ENCODE measurements at regions not wholly inside any gene's neighbourhood (a gene's known extent, or its start where the extent isn't known, plus 50 kb on each side); places are given as distances from the start of the nearest gene placed in this dataset.

- no peak for DNase-seq
Observed at GRCh38 chr5:3032513-3032912, 281.0 kb upstream of the IRX2 start.

- DNase-seq = no peak
Observed at GRCh38 chr5:3031733-3032378, 280.4 kb upstream of the IRX2 start.

GRCh38 chr5:3030511-3031165, 279.2 kb upstream of the IRX2 start:
- no peak for DNase-seq

- DNase-seq = no peak
Observed at GRCh38 chr5:3029396-3029795, 277.9 kb upstream of the IRX2 start.

GRCh38 chr5:3027866-3028635, 276.6 kb upstream of the IRX2 start:
- no peak for DNase-seq

GRCh38 chr5:3027185-3027865, 275.8 kb upstream of the IRX2 start:
- no peak for DNase-seq

GRCh38 chr5:3026651-3027050, 275.2 kb upstream of the IRX2 start:
- no peak for DNase-seq

- no peak for DNase-seq
Observed at GRCh38 chr5:3026099-3026498, 274.6 kb upstream of the IRX2 start.

- no peak for DNase-seq
Observed at GRCh38 chr5:3025392-3025791, 273.9 kb upstream of the IRX2 start.

GRCh38 chr5:3024976-3025375, 273.5 kb upstream of the IRX2 start:
- no peak for DNase-seq

GRCh38 chr5:3024554-3024953, 273.1 kb upstream of the IRX2 start:
- DNase-seq = no peak

- no peak for DNase-seq
Observed at GRCh38 chr5:3024126-3024525, 272.6 kb upstream of the IRX2 start.

- DNase-seq = no peak
Observed at GRCh38 chr5:3023656-3024055, 272.2 kb upstream of the IRX2 start.

- no peak for DNase-seq
Observed at GRCh38 chr5:3022665-3023064, 271.2 kb upstream of the IRX2 start.

GRCh38 chr5:3020426-3020825, 268.9 kb upstream of the IRX2 start:
- no peak for DNase-seq

- DNase-seq = no peak
Observed at GRCh38 chr5:3019045-3019444, 267.6 kb upstream of the IRX2 start.

- no peak for DNase-seq
Observed at GRCh38 chr5:3011764-3012017, 260.2 kb upstream of the IRX2 start.

- no peak for DNase-seq
Observed at GRCh38 chr5:3010953-3011763, 259.7 kb upstream of the IRX2 start.

- DNase-seq = no peak
Observed at GRCh38 chr5:3010301-3010952, 258.9 kb upstream of the IRX2 start.

GRCh38 chr5:3009605-3010004, 258.1 kb upstream of the IRX2 start:
- no peak for DNase-seq

GRCh38 chr5:3007577-3007976, 256.1 kb upstream of the IRX2 start:
- DNase-seq = no peak

- DNase-seq = no peak
Observed at GRCh38 chr5:3006961-3007551, 255.6 kb upstream of the IRX2 start.
